Mesenchymal stem cell (in vitro differentiated cells and primary cell): ENCODE measurements at regions not wholly inside any gene's neighbourhood (a gene's known extent, or its start where the extent isn't known, plus 50 kb on each side); places are given as distances from the start of the nearest gene placed in this dataset.

ENCODE experiments used
- DNase-seq: peaks from one replicate; pipeline ENCODE4 v3.0.0-alpha.2; 2013
- H2AFZ ChIP-seq: one replicate; pipeline ENCODE4 v1.6.1; 2013; ENCODE audit warnings: low read depth, mild to moderate bottlenecking, control low read depth, inconsistent platforms, low read length, moderate library complexity
- H2AK5ac ChIP-seq: 2 replicates; pipeline ENCODE4 v1.6.1; 2013; ENCODE audit warnings: low read length, moderate library complexity, mild to moderate bottlenecking, inconsistent platforms; ENCODE audit not compliant: severe bottlenecking
- H2BK120ac ChIP-seq: one replicate; pipeline ENCODE4 v1.6.1; 2013; ENCODE audit warnings: low read depth, mild to moderate bottlenecking, inconsistent platforms, low read length, moderate library complexity
- H2BK12ac ChIP-seq, 2 experiments: one replicate each; pipeline ENCODE4 v1.6.1; 2013; ENCODE audit warnings: inconsistent platforms in 2 of 2, low read length in 2 of 2, mild to moderate bottlenecking in 2 of 2, moderate library complexity in 2 of 2, control low read depth in 1 of 2
- H2BK15ac ChIP-seq: one replicate; pipeline ENCODE4 v1.6.1; 2013; ENCODE audit warnings: mild to moderate bottlenecking, low read depth, inconsistent platforms; ENCODE audit not compliant: poor library complexity, severe bottlenecking
- H2BK5ac ChIP-seq: 2 replicates; pipeline ENCODE4 v1.6.1; 2013; ENCODE audit warnings: low read depth, mild to moderate bottlenecking, low read length, control low read depth, inconsistent platforms; ENCODE audit not compliant: poor library complexity, severe bottlenecking
- H3K14ac ChIP-seq, 2 experiments: one replicate each; pipeline ENCODE4 v1.6.1; 2013; ENCODE audit warnings: inconsistent platforms in 2 of 2, low read length in 2 of 2, control low read depth in 1 of 2, mild to moderate bottlenecking in 1 of 2, moderate library complexity in 1 of 2
- H3K18ac ChIP-seq, 2 experiments: one replicate each; pipeline ENCODE4 v1.6.1; 2013; ENCODE audit warnings: inconsistent platforms in 2 of 2, low read length in 2 of 2, control low read depth in 1 of 2, low read depth in 1 of 2, mild to moderate bottlenecking in 1 of 2
- H3K23ac ChIP-seq, 2 experiments: one replicate each; pipeline ENCODE4 v1.6.1; 2013; ENCODE audit warnings: inconsistent platforms in 2 of 2, low read length in 2 of 2, mild to moderate bottlenecking in 2 of 2, moderate library complexity in 2 of 2, control low read depth in 1 of 2
- H3K27ac ChIP-seq: 2 replicates; pipeline ENCODE4 v1.5.1; 2013; ENCODE audit warnings: mild to moderate bottlenecking, moderate library complexity, low read length, control low read depth, inconsistent platforms; ENCODE audit not compliant: poor library complexity, severe bottlenecking
- H3K27me3 ChIP-seq, 2 experiments: 2 replicates each; pipeline versions ENCODE4 v1.6.1 to v1.7.0; 2013; ENCODE audit warnings: low read length in 2 of 2, mild to moderate bottlenecking in 2 of 2, moderate library complexity in 2 of 2, control low read depth in 1 of 2, inconsistent platforms in 1 of 2; ENCODE audit not compliant: control insufficient read depth in 1 of 2, insufficient read depth in 1 of 2
- H3K36me3 ChIP-seq, 2 experiments: 2 replicates each; pipeline versions ENCODE4 v1.6.1 to v1.7.0; 2013; ENCODE audit warnings: low read length in 2 of 2, control low read depth in 1 of 2, inconsistent platforms in 1 of 2, low read depth in 1 of 2, mild to moderate bottlenecking in 1 of 2; ENCODE audit not compliant: insufficient read depth in 2 of 2, control insufficient read depth in 1 of 2
- H3K4ac ChIP-seq, 2 experiments: one replicate each; pipeline ENCODE4 v1.6.1; 2013; ENCODE audit warnings: inconsistent platforms in 2 of 2, low read length in 2 of 2, mild to moderate bottlenecking in 2 of 2, moderate library complexity in 2 of 2, control low read depth in 1 of 2, low read depth in 1 of 2
- H3K4me1 ChIP-seq: 2 replicates; pipeline ENCODE4 v1.6.1; 2013; ENCODE audit warnings: low read depth, low read length, control low read depth; ENCODE audit not compliant: control insufficient read depth, insufficient read depth
- H3K4me2 ChIP-seq: 2 replicates; pipeline ENCODE4 v1.6.1; 2013; ENCODE audit warnings: low read length, mild to moderate bottlenecking, inconsistent platforms; ENCODE audit not compliant: poor library complexity, severe bottlenecking
- H3K4me3 ChIP-seq, 2 experiments: 2 replicates each; pipeline versions ENCODE4 v1.5.1 to v1.7.0; 2013; ENCODE audit warnings: low read length in 2 of 2, mild to moderate bottlenecking in 2 of 2, control low read depth in 1 of 2, low read depth in 1 of 2; ENCODE audit not compliant: insufficient read depth in 1 of 2
- H3K79me1 ChIP-seq: replicated peaks from 2 replicates; pipeline ENCODE4 v1.6.1; 2013; ENCODE audit warnings: mild to moderate bottlenecking, control low read depth, low read length, inconsistent platforms; ENCODE audit not compliant: poor library complexity, severe bottlenecking
- H3K9ac ChIP-seq: 2 replicates; pipeline ENCODE4 v1.7.0; 2013; ENCODE audit warnings: mild to moderate bottlenecking, low read length, moderate library complexity
- H3K9me3 ChIP-seq: 2 replicates; pipeline ENCODE4 v1.7.0; 2013; ENCODE audit warnings: mild to moderate bottlenecking, low read length; ENCODE audit not compliant: control insufficient read depth
- H4K8ac ChIP-seq: one replicate; pipeline ENCODE4 v1.6.1; 2013; ENCODE audit warnings: inconsistent platforms, mild to moderate bottlenecking, low read length, moderate library complexity
- H4K91ac ChIP-seq: one replicate; pipeline ENCODE4 v1.6.1; 2013; ENCODE audit warnings: mild to moderate bottlenecking, low read length, inconsistent platforms
- whole genome bisulfite sequencing: methylation state at CpG from one replicate; pipeline ENCODE4 v1.1.7; 2013; ENCODE audit warnings: mixed read lengths; 5-methylcytosine and 5-hydroxymethylcytosine counted together

GRCh38 chr2:128477026-128477820, 158.6 kb upstream of the HS6ST1 start:
- no peak overlapping the region for H3K4me2 ChIP-seq
- H2BK5ac ChIP-seq, result no peak overlapping the region
- H3K27ac ChIP-seq, result no peak overlapping the region
- H3K27me3 ChIP-seq, result peaks cover 0 to 20% of the 10 kb centered on the region in 2 experiments
- H4K8ac ChIP-seq, result no peak overlapping the region
- H2AK5ac ChIP-seq, result no peak overlapping the region
- peaks cover 4% of the 10 kb centered on the region for H3K9me3 ChIP-seq
- WGBS, result 92% methylated on average over 12 of the region's 12 CpGs
- peaks cover 0 to 3% of the 10 kb centered on the region in 2 experiments for H3K36me3 ChIP-seq
- H3K4ac ChIP-seq, result no peak overlapping the region
- H3K18ac ChIP-seq, result no peak overlapping the region
- DNase-seq, result no peak
- H4K91ac ChIP-seq, result no peak overlapping the region
- no peaks in the 10 kb centered on the region for H3K79me1 ChIP-seq
- H2BK120ac ChIP-seq, result no peak overlapping the region
- H3K9ac ChIP-seq, result no peak overlapping the region
- no peak overlapping the region for H3K14ac ChIP-seq
- H2AFZ ChIP-seq, result no peak overlapping the region
- no peaks in the 10 kb centered on the region for H3K4me1 ChIP-seq
- no peak overlapping the region for H3K4me3 ChIP-seq
- no peak overlapping the region for H3K23ac ChIP-seq
- H2BK12ac ChIP-seq, result no peak overlapping the region
- no peak overlapping the region for H2BK15ac ChIP-seq

DNA sequence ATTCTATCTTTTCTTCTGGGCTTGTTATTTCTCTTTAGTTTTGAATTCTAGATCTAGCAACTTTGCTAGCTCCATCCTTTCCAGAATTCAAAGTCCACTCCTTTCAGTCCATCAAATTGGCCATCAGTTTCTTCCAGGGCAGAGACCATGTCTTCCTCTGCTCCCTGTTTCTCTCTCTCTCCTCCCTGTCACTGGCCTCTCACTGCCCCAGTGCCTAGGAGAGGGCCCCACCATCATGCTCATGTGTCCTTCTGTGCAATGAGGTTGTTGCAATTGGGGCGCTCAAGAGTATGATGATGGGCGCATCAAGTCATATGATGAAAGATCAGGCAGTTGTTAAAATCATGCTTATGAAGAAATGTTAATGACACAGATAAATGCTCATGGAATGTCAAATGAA, 159.2 kb upstream of the HS6ST1 start:
- no peak overlapping the region for H2AFZ ChIP-seq
- no peak overlapping the region for H2AK5ac ChIP-seq
- H3K4ac ChIP-seq, result no peak overlapping the region
- no peaks in the 10 kb centered on the region for H3K79me1 ChIP-seq
- H3K9ac ChIP-seq, result no peak overlapping the region
- H3K23ac ChIP-seq, result no peak overlapping the region
- no peak overlapping the region for H2BK15ac ChIP-seq
- no peak overlapping the region for H4K8ac ChIP-seq
- H3K4me3 ChIP-seq, result no peak overlapping the region
- WGBS, result 100% methylated on average over 2 of the region's 2 CpGs
- H2BK12ac ChIP-seq, result no peak overlapping the region
- H4K91ac ChIP-seq, result no peak overlapping the region
- H2BK120ac ChIP-seq, result no peak overlapping the region
- H3K27me3 ChIP-seq, result peaks cover 0 to 20% of the 10 kb centered on the region in 2 experiments
- H3K9me3 ChIP-seq, result peaks cover 4% of the 10 kb centered on the region
- no peak overlapping the region for H3K4me2 ChIP-seq
- no peak overlapping the region for H3K14ac ChIP-seq
- H3K18ac ChIP-seq, result no peak overlapping the region
- H3K4me1 ChIP-seq, result no peaks in the 10 kb centered on the region
- peaks cover 0 to 3% of the 10 kb centered on the region in 2 experiments for H3K36me3 ChIP-seq
- DNase-seq, result no peak
- H2BK5ac ChIP-seq, result no peak overlapping the region
- no peak overlapping the region for H3K27ac ChIP-seq

DNA sequence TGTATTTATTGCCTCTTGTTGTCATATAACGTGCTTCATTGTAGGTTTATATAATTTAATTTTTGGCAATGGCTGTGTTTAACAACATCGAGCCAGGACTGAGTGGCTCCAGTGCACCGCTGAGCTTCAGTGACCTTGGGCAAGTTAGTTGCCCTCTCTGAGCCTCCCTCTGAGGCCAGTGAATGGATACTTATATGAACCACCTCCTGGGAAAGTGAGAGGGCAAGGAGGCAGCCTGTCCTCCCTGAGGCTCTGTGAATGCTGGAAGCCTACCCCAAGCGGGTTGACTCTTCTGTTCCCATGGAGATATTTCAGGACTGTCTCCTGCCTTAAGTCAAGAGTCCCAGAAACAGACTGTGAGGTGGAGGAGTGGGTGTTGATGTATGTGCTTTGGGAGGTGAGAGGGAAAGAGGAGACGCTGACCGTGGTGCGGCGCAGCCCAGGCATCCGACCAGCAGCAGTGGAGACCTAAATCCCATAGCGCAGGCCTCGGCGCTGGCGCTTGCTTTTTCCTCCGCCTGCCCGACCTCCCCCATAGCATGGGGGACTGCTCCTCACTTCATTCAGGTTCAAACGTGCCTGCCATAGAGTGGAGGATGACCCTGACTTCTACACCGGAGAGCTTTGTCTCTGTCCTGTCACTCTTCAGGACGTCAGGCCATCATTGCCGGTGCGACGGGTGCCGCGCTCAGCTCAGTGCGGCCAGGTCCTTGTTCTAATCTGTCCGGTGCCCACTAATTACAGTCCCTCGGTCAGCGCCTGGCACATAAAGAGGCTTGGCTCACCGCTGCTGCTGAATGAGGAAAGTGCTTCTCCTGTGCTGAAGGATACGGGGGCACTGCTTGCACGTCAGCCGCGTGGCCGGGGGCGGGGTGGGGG, 167.3 kb upstream of the HS6ST1 start:
- WGBS, result 93% methylated on average over 34 of the region's 34 CpGs
- Histone ChIP-seq H3K14ac (no peak overlapping the region), H3K27me3 (peaks cover 8 to 14% of the 10 kb centered on the region in 2 experiments)

More for the DNA sequence above, 167.3 kb upstream of the HS6ST1 start:
- Histone ChIP-seq H2AFZ (no peak overlapping the region), H3K27ac (no peak overlapping the region), H4K8ac (no peak overlapping the region), H3K36me3 (no peaks in the 10 kb centered on the region), H3K23ac (no peak overlapping the region), H3K4me1 (peaks cover 4% of the 10 kb centered on the region), H2BK120ac (no peak overlapping the region), H3K4me3 (no peak overlapping the region), H2BK12ac (no peak overlapping the region), H3K4ac (no peak overlapping the region), H2BK5ac (no peak overlapping the region), H3K4me2 (no peak overlapping the region), H3K79me1 (no peaks in the 10 kb centered on the region), H3K18ac (no peak overlapping the region), H3K9me3 (peaks cover 4% of the 10 kb centered on the region), H4K91ac (no peak overlapping the region), H2AK5ac (no peak overlapping the region), H3K9ac (no peak overlapping the region), H2BK15ac (no peak overlapping the region)
- no peak for DNase-seq
